Hepatocyte (in vitro differentiated cells): ENCODE measurements at regions not wholly inside any gene's neighbourhood (a gene's known extent, or its start where the extent isn't known, plus 50 kb on each side); places are given as distances from the start of the nearest gene placed in this dataset.

ENCODE experiments used
- DNase-seq: peaks from one replicate; pipeline ENCODE4 v3.0.0-alpha.2; 2016; ENCODE audit warnings: low spot score
- H2AFZ ChIP-seq: fragments of 200-600 bp; sonication (generic); 2 replicates; pipeline ENCODE4 v1.6.0; 2016; ENCODE audit warnings: antibody characterized with exemption, mild to moderate bottlenecking
- H3K27ac ChIP-seq: fragments of 200-600 bp; sonication (generic); 2 replicates; pipeline ENCODE4 v1.5.1; 2016; ENCODE audit warnings: mild to moderate bottlenecking
- H3K27me3 ChIP-seq: fragments of 200-600 bp; sonication (generic); 2 replicates; pipeline ENCODE4 v1.6.1; 2016
- H3K36me3 ChIP-seq: fragments of 200-600 bp; sonication (generic); replicated peaks from 2 replicates; pipeline ENCODE4 v1.5.1; 2016; ENCODE audit warnings: low read depth; ENCODE audit not compliant: insufficient read depth
- H3K4me1 ChIP-seq: fragments of 200-600 bp; sonication (generic); 2 replicates; pipeline ENCODE4 v1.5.1; 2016; ENCODE audit warnings: mild to moderate bottlenecking, moderate library complexity; ENCODE audit not compliant: insufficient read depth
- H3K4me2 ChIP-seq: fragments of 200-600 bp; sonication (generic); 2 replicates; pipeline ENCODE4 v1.6.0; 2016
- H3K4me3 ChIP-seq: fragments of 200-600 bp; sonication (generic); 2 replicates; pipeline ENCODE4 v1.5.1; 2016; ENCODE audit warnings: mild to moderate bottlenecking
- H3K79me2 ChIP-seq: fragments of 200-600 bp; sonication (generic); 2 replicates; pipeline ENCODE4 v1.6.0; 2017; ENCODE audit warnings: mild to moderate bottlenecking
- H3K9me2 ChIP-seq: fragments of 200-600 bp; sonication (generic); replicated peaks from 2 replicates; pipeline ENCODE4 v1.6.0; 2017; ENCODE audit warnings: mild to moderate bottlenecking; ENCODE audit not compliant: insufficient read depth
- H3K9me3 ChIP-seq: fragments of 200-600 bp; sonication (generic); 2 replicates; pipeline ENCODE4 v1.5.1; 2016; ENCODE audit warnings: low read depth, mild to moderate bottlenecking
- H4K20me1 ChIP-seq: fragments of 200-600 bp; sonication (generic); 2 replicates; pipeline ENCODE4 v1.6.0; 2016; ENCODE audit warnings: mild to moderate bottlenecking; ENCODE audit not compliant: insufficient read depth, poor library complexity, severe bottlenecking
- EZH2 ChIP-seq: fragments of 200-600 bp; sonication (generic); IDR thresholded peaks from 2 replicates; pipeline ENCODE4 v1.6.1; 2016; ENCODE audit warnings: antibody characterized with exemption, mild to moderate bottlenecking, borderline replicate concordance
- EZH2phosphoT487 ChIP-seq: fragments of 200-600 bp; sonication (generic); IDR thresholded peaks from one replicate; pipeline ENCODE4 v1.6.1; 2018; ENCODE audit warnings: antibody characterized with exemption, mild to moderate bottlenecking, low read depth, moderate library complexity; ENCODE audit not compliant: unreplicated experiment, severe bottlenecking
- WGBS: methylation state at CpG from one replicate; pipeline ENCODE4 v1.1.6; 2016; ENCODE audit warnings: low lambda C conversion rate; ENCODE audit errors: missing lambda C conversion rate; 5-methylcytosine and 5-hydroxymethylcytosine counted together
- TF ChIP-seq, protein P1 (sequence below): fragments of 200-600 bp; sonication (generic); IDR thresholded peaks from 2 replicates; pipeline ENCODE4 v1.5.1; 2016; ENCODE audit warnings: antibody characterized with exemption, mild to moderate bottlenecking; ENCODE audit not compliant: poor library complexity

DNA sequence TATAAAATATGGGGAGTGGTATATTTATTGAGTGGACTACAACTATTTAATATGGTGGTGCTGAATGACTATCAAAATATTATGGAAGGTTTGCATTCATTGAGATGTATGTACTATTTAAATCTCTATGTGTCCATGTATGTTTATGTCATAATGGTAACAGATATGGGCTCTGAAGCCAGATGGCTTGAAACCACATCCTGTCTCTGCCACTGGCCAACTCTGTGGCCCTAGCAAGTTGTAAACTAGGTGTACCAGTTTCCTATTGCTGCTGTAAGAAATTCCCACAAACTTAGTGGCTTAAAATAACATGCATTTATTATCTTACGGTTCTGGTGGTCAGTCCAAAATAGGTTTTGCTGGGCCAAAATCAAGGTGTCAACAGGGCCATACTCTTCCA, 198.1 kb upstream of the NFE2L3 start:
- H3K27me3 ChIP-seq, result no peaks in the 10 kb centered on the region
- H3K9me2 ChIP-seq, result no peaks in the 10 kb centered on the region
- no peak overlapping the region for H3K27ac ChIP-seq
- H3K4me3 ChIP-seq, result no peak overlapping the region
- H2AFZ ChIP-seq, result no peak overlapping the region
- peaks cover 8% of the 10 kb centered on the region for H3K4me1 ChIP-seq
- H3K9me3 ChIP-seq, result no peaks in the 10 kb centered on the region
- no peaks in the 10 kb centered on the region for H4K20me1 ChIP-seq
- H3K36me3 ChIP-seq, result no peaks in the 10 kb centered on the region
- DNase-seq, result no peak
- WGBS, result 100% methylated on average over 1 of the region's 1 CpG
- no peak for TF ChIP-seq EZH2
- TF ChIP-seq EZH2phosphoT487, result no peak
- TF ChIP-seq, protein P1, sequence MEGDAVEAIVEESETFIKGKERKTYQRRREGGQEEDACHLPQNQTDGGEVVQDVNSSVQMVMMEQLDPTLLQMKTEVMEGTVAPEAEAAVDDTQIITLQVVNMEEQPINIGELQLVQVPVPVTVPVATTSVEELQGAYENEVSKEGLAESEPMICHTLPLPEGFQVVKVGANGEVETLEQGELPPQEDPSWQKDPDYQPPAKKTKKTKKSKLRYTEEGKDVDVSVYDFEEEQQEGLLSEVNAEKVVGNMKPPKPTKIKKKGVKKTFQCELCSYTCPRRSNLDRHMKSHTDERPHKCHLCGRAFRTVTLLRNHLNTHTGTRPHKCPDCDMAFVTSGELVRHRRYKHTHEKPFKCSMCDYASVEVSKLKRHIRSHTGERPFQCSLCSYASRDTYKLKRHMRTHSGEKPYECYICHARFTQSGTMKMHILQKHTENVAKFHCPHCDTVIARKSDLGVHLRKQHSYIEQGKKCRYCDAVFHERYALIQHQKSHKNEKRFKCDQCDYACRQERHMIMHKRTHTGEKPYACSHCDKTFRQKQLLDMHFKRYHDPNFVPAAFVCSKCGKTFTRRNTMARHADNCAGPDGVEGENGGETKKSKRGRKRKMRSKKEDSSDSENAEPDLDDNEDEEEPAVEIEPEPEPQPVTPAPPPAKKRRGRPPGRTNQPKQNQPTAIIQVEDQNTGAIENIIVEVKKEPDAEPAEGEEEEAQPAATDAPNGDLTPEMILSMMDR, result no peak
- H3K4me2 ChIP-seq, result no peak overlapping the region
- H3K79me2 ChIP-seq, result peaks cover 9% of the 10 kb centered on the region

DNA sequence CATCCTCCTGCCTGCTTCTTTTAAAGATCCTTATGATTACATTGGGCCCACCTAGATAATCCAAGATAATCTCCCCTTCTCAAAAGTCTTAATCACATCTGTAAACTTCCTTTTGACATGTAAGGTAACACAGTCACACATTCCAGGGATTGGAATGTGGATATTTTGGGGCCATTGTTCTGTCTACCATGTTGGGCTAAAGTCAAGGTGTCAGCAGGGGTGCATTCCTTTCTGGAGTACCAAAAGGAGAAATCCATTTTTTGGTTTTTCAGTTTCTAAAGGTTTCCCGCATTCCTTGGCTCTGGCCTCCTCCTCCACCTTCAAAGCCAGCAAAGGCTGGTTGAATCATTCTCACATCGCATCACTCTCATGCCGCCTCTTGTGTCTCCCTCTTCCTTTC, 197.6 kb upstream of the NFE2L3 start:
- no peaks in the 10 kb centered on the region for H4K20me1 ChIP-seq
- no peaks in the 10 kb centered on the region for H3K36me3 ChIP-seq
- peaks cover 3% of the 10 kb centered on the region for H3K4me1 ChIP-seq
- no peak for DNase-seq
- H3K27ac ChIP-seq, result no peak overlapping the region
- peaks cover 6% of the 10 kb centered on the region for H3K79me2 ChIP-seq
- no peaks in the 10 kb centered on the region for H3K9me3 ChIP-seq
- WGBS, result 98% methylated on average over 3 of the region's 3 CpGs
- no peak overlapping the region for H3K4me3 ChIP-seq
- no peak overlapping the region for H3K4me2 ChIP-seq
- no peak overlapping the region for H2AFZ ChIP-seq
- H3K27me3 ChIP-seq, result no peaks in the 10 kb centered on the region
- TF ChIP-seq, protein P1, result no peak
- TF ChIP-seq EZH2 (no peak), EZH2phosphoT487 (no peak)
- no peaks in the 10 kb centered on the region for H3K9me2 ChIP-seq

DNA sequence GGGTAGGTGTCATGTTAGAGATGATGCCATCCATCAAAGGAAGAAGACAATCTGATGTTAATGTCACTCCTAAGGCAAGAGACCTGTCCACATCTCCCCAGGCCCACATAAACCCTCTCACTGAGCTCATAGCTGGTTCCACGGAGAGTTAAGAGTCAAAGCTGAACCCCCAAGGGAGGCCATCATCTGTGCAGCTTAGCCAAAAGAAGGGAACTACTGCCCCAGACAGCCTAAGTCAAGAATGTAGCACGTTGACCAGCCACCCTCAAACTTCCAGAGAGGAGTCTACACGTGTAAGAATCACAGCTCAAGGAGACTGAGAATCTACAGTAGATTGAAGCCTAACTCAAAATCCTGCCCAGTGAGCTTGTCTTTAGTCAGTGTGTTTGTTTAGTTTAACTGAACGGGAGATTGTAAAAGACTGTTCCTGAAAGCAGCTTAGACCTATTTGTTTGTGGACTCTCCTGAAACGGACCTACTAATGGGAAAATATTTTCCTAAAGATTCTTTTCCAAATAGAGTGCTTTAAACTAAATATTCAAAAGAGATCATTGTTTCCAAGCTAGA, 192.7 kb upstream of the NFE2L3 start:
- TF ChIP-seq, protein P1, result no peak
- TF ChIP-seq EZH2 (no peak), EZH2phosphoT487 (no peak)
- Histone ChIP-seq H3K4me2 (peak overlapping the region; percentile 28), H3K79me2 (no peaks in the 10 kb centered on the region), H3K9me3 (no peaks in the 10 kb centered on the region), H3K9me2 (no peaks in the 10 kb centered on the region), H3K36me3 (no peaks in the 10 kb centered on the region), H2AFZ (peak overlapping the region; percentile 42), H4K20me1 (no peaks in the 10 kb centered on the region), H3K4me1 (no peaks in the 10 kb centered on the region), H3K4me3 (no peak overlapping the region), H3K27ac (no peak overlapping the region), H3K27me3 (no peaks in the 10 kb centered on the region)
- DNase-seq, result no peak
- WGBS, result 29% methylated on average over 5 of the region's 5 CpGs

DNA sequence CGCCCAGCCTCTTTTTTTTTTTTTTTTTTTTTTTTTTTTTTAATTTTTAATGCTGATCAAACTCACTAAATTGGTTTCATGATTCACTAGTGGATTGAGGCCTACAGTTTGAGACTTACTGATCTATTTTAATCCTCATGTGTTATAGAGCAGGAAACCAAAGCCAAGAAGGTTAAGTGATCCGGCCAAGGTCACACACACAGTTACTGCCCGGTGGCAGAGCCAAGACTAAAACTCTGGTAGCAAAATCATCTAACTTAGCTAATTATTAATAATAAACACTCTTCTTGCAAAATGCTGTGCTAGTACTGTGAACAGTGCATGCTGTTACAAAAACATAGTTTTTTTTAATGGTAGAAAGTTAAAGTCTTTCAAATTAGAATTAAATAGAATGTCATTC, 188.3 kb upstream of the NFE2L3 start:
- no peak overlapping the region for H2AFZ ChIP-seq
- H3K9me3 ChIP-seq, result no peaks in the 10 kb centered on the region
- H3K4me3 ChIP-seq, result no peak overlapping the region
- no peaks in the 10 kb centered on the region for H3K27me3 ChIP-seq
- H4K20me1 ChIP-seq, result no peaks in the 10 kb centered on the region
- no peak overlapping the region for H3K4me2 ChIP-seq
- no peaks in the 10 kb centered on the region for H3K79me2 ChIP-seq
- TF ChIP-seq EZH2, result no peak
- no peak for TF ChIP-seq EZH2phosphoT487
- TF ChIP-seq, protein P1, result no peak
- no peak for DNase-seq
- no peaks in the 10 kb centered on the region for H3K36me3 ChIP-seq
- WGBS, result 88% methylated on average over 3 of the region's 3 CpGs
- H3K9me2 ChIP-seq, result no peaks in the 10 kb centered on the region
- H3K4me1 ChIP-seq, result no peaks in the 10 kb centered on the region
- H3K27ac ChIP-seq, result no peak overlapping the region
